Tongue (tissue), 1 donor: ENCODE measurements at regions not wholly inside any gene's neighbourhood (a gene's known extent, or its start where the extent isn't known, plus 50 kb on each side); places are given as distances from the start of the nearest gene placed in this dataset.

ENCODE experiments used
- DNase-seq: peaks from one replicate; pipeline ENCODE4 v3.0.0-alpha.2; 2015

DNA sequence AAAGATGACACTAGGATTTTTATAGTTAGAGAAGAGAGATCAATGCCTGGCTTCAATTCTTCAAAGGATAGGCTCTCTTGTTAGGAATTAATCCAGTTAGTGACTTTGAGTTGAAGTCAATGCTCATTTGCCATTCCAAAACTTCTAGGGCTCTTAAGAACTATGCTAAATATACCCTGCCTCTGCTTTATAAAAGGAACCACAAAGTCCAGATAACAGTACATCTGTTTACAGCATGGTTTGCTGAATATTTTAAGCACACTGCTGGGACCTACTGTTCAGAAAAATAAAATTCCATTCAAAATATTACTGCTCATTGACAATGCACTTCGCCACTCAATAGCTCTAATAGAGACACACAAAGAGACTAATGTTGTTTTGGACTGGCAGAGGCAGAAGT lies 786.6 kb upstream of the DPPA4 start:
- no peak for DNase-seq

DNA sequence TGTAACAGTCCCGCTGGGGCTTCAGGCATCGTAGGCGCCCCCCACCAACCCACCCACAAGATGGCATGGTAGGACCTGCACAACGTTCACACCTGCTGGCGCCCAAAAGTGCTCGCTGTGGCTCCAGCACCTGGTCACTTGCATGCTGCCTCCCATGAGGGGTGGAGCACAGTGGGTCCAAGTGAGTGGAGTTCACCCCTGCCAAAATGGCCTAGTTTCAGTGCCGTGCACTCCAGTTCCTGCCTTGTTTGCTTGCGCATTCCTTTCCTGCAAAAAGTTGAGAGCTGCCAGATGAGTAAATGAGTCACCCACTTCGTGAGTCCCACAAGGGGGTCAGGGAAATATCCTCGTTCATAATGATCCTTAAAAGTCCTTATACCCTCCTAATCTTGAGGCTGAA lies 788.7 kb upstream of the DPPA4 start:
- DNase-seq, result no peak

DNA sequence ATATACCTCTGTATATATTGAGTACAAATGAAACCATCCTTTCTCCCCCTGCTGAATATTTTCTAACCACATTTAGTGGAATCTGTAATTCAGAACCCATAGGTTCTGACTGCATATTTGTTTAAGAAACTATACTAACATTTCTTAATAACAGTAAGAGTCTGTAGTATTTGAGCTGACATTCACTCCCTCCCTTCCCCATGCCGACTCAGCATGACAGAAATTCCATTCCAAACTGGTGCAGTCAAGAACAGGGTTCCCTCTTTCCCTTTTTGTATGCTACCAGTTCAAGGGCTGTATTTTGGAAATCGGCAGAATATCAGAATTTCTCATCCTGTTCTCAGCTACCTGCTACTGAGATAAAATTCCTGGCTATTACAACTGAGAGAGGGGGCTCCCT lies 796.6 kb upstream of the DPPA4 start:
- DNase-seq, result no peak

DNA sequence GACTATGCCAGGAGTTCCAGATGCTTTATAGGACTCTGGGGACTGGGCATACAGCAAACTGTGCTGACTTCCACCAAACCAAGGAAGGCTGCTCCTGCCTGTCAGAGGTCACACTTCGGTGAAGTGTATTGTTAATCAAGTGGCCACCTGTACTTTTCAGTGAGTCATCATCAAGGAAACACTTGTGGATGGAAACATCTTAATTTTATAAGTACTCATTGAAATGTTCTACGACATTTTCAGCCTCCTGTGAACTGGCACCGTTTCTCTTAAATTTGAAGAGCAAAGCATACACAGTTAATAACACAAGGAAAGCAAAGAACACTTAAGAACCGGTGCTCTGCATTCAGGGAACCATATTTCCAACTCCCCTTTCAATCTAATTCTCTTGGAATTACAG lies 801.7 kb upstream of the DPPA4 start:
- DNase-seq, result no peak

DNA sequence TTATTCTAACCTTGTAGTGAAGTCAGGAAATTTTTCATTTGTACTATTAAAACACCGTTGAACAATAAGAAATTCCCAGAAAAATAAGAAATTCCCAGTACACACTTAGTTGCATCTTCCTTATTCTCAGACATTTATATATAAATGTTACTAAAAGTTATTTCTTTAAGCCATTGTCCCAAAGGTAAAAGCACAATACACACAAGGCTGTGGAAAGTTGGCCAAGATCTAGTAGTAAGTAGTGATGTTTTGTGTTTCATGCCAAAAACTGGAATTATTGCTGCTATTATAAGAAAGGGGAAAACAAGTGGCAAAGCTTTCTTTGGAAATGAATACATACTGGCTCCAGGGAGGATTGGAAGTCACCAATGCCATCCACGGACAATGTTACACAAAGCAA lies 802.5 kb upstream of the DPPA4 start:
- DNase-seq, result peak; percentile 26

DNA sequence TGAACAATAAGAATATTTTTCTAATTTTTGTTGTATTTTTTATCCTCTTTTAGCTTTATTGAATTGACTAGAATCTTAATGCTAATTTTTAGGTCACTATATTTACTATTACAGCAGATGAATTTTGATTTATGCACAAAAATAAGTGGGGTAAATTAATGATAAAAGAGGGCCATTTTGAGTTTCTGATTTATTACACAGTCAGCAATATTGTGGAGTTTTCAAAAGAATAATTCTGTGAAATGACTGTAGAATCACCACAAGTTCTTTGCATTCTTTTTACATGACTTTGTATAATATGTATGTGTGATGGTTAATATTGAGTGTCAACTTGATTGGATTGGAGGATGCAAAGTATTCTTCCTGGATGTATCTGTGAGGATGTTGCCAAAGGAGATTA lies 812.4 kb upstream of the DPPA4 start:
- no peak for DNase-seq

DNA sequence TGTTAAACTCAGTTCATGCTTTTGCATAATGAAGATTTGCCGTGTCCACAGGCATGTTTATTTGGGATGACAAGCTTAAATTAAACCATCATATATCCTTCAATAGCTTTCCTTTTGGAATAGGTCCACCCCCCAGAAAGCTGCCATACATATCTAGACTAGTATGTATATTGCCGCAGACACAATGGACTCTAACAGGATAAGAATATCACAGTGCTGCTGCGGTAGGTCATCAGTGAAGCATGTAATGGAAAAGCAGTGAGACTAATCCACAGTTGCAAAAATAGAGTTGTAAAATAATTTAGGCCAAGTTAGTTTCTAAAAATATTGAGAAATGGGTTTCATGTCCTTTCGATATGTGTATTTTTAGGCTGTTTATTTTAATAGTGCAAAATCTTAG lies 819.9 kb upstream of the DPPA4 start:
- peak; percentile 12 for DNase-seq

DNA sequence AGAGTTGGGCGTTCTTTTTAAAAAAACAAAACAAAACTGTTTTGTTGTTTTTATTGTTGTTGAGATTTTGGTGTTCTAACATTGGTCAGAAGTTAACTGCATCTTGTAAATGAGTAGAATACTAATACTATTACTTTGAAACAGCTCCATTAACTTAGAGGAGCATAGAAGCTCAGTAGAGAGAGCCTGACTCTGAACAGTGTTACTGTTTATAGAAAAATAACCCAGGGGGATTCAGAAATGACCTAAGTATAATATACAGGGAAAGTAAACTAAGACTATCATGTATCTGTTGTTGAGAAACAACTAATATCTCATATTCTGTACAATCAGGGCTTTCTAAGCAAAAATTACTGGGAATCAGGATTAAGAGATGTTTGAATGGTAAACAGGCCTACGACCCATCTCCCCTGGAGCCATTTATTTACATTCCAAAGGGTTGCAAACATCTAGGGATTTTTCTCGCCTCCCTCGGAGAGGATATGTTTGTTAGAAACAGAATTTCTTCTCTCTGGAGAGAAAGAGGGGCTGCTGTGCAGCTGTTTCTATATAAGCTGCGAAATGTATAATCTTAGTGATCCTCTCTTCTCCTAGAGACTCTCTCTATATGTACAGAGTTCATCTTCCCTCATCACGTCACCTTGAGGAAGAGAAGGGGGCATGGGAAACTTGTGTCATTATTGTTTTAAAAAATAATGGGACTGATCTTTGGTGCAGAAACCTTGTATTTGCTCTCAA lies 827.5 kb upstream of the DPPA4 start:
- peak; percentile 12 for DNase-seq

DNA sequence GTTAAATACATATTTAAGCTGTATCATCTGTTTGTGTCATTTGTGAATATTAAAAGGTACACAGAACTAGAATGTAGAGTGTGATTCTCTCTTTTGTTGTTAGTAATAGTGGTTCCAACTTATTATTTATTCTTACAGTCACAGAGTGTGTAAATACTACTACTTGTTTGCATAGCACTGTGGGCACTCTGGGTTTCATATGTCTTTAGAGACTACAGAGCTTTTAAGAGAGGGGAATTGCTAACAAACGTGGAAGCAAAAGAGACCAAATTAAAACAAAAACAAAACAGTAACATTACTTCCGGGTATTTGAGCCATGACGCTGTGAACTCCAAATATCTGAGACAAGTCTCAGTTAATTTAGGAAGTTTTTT lies 828.0 kb upstream of the DPPA4 start:
- DNase-seq, result no peak

DNA sequence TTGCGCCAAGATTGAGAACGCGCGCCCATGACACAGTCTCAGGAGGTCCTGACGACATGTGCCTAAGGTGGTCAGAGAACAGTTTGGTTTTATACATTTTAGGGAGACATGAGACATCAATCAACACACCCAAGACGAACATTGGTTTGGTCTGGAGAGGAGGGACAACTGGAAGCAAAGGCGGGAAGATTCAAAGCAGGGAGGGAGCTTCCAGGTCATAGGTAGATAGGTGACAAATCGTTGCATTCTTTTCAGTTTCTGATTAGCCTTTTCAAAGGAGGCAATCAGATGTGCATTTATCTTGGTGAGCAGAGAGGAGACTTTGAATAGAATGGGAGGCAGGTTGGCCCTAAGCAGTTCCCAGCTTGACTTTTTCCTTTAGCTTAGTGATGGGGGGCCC lies 828.4 kb upstream of the DPPA4 start:
- DNase-seq, result no peak

DNA sequence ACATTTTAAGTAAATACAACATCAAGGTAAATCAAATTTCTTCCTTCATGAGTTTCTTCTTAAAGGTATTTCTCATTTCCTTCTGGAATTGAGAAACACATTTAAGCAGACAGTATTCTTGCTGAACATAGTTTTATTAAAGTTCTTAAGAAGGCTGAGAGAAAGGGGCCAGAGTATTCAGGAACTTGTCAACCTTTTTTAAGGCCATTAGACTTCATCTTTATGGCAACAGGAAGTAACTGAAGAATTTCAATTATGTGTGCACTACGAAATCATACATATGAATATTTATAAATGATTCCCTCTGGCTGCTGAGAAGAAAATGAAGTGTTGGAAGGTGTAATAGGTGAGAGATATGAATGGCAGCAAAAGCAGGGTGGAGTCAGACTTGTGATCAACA lies 829.4 kb upstream of the DPPA4 start:
- no peak for DNase-seq

DNA sequence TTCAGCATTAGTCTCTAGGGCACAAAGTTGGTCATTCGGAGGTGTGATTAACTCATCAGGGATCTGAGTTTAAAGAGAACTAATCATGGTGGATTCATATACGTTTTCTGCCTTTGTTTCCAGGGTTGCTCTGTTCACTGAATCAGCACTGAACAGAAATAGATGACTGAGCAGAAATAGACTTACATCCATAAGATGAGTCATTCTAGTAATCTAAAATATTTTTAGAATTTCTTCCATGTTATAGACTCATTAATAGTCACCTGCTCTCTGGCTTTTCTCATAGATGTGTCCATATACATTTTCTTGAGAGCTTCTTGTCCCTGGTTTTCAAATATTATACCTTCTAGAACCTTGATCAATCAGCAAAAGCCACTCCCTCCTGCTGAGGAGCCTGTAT lies 837.6 kb upstream of the DPPA4 start:
- no peak for DNase-seq

DNA sequence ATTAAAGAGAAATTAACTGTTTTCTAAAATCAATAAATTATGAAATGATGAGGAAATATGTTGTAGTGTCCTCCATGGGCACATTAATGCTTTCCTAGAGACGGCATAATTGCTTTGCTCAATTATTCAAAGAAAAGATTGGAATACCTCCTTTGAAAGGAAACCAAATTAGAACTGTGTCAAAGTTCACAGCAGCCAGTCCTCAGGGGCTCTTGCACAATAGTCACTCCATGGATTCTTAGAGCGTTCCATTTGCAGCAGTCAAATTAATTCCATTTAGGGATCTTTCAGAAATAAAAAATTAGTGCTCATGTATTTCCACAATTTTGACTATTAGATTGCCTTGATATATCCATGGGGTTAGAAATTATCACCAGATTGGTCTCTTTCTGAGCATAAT lies 841.6 kb upstream of the DPPA4 start:
- no peak for DNase-seq

DNA sequence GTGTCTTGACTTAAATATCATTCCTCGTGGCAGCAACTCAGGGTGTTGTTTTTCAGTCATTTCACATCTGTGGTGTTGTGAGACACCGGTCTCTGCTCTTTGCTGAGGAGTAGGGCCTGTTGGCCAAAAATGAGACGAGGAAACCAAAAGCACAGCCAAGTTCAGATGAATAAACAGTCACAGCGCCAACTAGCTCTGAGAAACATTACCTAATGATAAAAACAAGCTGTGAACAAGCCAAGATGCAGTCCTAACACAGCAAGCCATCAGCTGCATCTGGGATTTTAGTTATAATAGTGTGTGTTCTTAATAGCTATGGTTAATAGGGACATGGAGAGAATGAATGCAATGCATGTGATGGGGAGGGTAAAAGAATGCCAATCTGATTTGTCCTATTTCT lies 843.4 kb upstream of the DPPA4 start:
- peak; percentile 83 for DNase-seq

DNA sequence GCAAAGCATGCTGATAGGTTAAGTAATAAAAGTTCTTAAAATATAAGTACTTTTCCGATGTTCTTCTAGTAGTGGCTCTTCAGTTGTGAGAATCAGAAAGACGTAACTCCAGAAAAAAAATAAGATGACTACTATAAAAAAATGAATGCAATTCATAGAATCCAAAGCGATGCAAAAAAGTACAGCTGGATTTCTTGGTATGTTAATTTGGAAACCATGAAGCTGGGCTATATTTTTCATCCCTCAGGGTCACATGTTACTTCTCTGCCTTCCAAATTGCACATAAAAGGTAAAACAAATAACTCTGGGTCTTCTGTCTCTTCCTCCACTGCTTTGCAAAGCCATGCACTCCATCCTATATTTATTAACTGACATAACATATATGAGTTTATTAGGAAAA lies 843.9 kb upstream of the DPPA4 start:
- no peak for DNase-seq

DNA sequence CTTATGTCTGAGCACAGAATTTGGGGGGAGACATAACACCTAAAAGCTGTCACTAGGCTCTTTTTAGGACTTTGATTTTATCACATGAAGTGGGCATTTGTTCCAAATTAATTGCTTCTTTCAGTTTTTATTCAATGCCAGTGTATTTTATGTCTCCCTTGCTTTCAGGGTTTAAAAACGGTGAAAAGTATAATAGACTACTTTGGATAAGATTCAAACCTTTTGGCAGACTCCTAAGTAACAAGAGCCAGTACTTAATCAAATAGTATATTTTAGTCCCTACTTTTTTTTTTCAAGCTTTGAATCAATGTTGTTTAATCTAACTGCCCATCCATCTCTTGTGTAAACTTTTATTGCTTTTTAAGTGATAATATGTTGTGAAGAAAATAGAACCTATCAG lies 847.2 kb upstream of the DPPA4 start:
- DNase-seq, result no peak

DNA sequence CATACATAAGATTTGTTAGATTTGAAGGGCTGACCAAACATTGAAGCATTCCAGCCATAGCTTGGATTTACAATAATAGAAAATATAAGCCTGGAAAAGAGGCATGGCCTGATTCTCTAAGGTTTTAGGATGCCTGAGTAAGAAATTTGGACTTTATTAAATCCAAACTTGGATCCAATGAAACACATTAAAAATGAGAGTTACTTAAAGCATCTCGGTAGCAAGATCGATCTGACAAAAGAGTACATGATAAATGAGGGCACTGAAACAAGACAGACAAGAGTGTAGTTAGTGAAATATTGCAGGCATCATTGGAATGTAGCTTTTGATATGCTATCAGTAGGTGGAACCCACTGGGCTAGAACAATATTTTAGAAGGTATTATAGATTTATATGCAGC lies 855.7 kb upstream of the DPPA4 start:
- DNase-seq, result no peak

DNA sequence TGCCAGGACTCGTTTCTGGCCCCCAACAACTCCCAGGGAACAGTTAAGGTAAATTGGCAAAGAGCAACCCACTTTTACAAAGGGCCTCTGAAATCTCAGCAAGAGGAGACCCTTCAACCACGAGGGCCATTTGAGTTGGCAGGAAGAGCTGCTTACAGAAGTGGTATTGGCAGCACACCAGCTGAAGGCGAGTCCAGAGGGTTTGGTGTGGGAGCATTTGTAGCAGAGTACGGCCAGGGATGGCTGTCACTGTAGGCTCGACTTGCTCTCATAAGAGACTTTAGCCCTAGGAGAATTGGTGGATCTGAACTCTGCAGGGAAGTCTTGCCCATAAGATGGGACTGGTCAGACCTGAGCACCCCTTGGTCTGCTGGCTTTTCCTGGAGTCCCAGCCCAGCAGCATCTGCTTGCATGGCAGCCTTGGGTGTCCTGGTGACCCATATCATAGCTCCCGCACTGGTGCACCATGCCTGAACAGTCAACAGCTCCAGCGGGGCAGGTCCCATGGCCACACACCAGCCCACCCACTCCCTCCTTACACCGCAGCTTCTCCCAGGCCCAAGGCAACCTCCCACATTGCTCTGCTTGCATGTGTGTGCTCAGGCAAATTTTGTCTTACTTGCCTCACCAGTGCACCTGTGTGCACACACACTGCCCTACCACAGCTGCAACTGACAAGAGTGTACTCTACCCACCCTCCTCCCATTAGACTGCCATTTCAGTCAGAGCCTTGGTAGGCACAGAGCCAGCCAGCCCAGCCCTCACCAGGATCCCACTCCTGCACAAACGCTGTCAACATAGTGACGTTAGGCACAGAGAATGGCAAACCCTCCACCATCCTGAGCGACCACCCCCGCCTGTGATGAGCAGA lies 861.6 kb upstream of the DPPA4 start:
- no peak for DNase-seq

DNA sequence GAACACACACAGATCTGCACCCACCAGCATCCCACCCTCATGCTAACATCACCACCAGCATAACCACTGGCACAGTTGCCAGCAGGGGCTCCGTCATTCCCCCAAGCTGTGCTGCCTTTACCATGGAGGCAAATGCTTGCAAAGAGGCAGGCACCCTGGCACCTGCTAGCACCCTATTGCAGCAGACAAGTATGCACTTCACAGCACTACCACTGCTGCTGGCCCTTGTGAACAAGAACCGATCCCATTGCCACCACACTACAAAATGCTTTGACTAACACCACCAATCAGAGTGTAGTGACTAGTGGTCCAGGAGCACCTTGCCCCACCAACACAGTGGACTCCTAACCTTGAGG lies 862.2 kb upstream of the DPPA4 start:
- DNase-seq, result no peak

DNA sequence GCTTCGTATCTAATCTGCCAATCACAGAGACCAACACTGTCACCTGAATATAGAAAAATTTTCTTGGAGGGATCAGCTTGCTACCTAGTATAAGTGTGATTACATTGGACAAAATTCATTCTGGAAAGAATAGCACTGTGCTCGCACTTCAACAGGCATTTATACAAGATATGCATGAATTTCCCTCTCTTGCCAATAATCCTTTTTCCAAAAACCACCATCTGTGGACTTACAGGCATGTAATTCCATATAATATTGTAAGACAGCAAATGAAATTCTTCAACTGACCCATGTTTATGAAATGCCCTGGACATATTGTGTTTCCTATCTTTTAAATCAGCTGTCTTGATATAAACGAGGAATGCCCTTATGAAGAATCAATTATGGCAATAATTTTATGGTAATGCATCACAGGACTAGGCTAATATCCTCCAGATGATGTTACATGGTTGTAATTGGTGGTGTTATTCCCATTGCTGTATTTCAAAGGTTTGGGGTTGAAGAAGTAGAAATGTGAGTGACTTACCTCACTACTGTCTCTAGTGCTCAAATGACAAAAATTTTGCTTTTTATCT lies 861.4 kb upstream of the NECTIN3 start:
- peak; percentile 51 for DNase-seq

DNA sequence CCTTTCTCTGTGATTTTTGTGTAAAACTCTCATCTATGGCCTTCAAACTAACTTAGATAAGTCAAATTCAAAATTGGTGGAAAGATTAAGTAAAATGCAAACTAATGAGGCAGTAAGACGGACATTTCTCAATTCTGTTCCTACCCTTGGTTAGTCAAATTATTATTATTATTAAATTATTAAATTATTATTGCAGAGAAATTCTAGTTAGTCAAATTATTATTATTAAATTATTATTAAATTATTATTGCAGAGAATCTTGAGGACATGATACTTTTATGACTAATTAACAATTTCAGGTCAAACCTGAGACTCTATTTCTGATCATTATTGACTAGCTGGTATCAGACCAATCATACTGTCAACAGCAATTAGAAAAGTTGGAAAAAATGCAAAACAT lies 845.0 kb upstream of the NECTIN3 start:
- DNase-seq, result no peak

DNA sequence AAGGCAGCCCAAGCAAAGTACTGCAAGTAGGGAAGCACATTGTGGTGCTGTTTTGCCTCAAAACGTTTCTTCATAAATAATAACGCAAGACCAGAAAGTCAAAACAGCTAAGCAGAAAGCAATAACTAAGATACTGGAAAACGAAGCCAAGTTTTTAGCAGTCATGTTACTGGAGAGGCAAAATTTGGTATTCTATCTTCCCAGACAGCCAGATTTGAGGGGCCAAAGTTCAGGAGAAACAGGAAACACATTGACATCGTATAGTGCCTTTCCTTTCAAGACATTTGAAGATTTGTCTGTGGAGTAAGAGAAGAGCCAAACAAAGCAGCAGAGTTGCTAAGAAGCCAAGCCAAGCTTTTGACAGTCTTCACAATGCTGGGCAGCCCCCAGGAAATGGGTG lies 843.6 kb upstream of the NECTIN3 start:
- DNase-seq, result peak; percentile 7

DNA sequence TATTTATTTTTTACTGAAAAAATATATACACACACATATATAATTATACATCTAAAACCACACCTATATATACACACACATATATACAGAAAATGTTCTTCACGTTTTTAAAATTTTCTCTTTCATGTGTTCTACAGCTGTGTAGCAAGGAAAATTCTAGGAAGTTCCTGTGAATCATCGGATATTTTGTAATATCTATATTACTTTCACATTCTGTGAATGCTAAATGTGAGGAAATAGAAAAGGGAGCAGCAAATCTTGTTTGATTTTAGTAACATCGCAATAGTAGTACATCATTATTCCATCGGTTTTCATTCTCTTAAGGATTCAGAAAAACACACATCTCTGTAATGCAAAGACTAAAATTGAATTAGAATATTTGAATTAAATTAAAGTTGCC lies 836.8 kb upstream of the NECTIN3 start:
- no peak for DNase-seq
